Ishikawa (cell line): ENCODE measurements at regions not wholly inside any gene's neighbourhood (a gene's known extent, or its start where the extent isn't known, plus 50 kb on each side); places are given as distances from the start of the nearest gene placed in this dataset.

Source experiments
- CEBPB ChIP-seq: IDR thresholded peaks from 2 replicates; pipeline ENCODE4 v1.6.1; 2012
- CREB1 ChIP-seq: IDR thresholded peaks from 2 replicates; pipeline ENCODE4 v1.6.1; 2012; ENCODE audit warnings: low read depth
- EGR1 ChIP-seq: IDR thresholded peaks from 2 replicates; pipeline ENCODE4 v1.6.1; 2012
- EP300 ChIP-seq: IDR thresholded peaks from 2 replicates; pipeline ENCODE4 v1.6.1; 2012; ENCODE audit warnings: borderline replicate concordance
- FOXM1 ChIP-seq: IDR thresholded peaks from 2 replicates; pipeline ENCODE4 v1.6.1; 2012; ENCODE audit warnings: low read depth, borderline replicate concordance
- MAX ChIP-seq: IDR thresholded peaks from 2 replicates; pipeline ENCODE4 v1.6.1; 2012
- NFIC ChIP-seq: IDR thresholded peaks from 2 replicates; pipeline ENCODE4 v1.6.1; 2012
- RAD21 ChIP-seq: IDR thresholded peaks from 2 replicates; pipeline ENCODE4 v1.6.1; 2012; ENCODE audit warnings: low read depth
- TAF1 ChIP-seq: IDR thresholded peaks from 2 replicates; pipeline ENCODE4 v1.6.1; 2012; ENCODE audit warnings: low read depth, mild to moderate bottlenecking
- TCF12 ChIP-seq: IDR thresholded peaks from 2 replicates; pipeline ENCODE4 v1.6.1; 2012; ENCODE audit warnings: low read depth
- TEAD4 ChIP-seq: IDR thresholded peaks from 2 replicates; pipeline ENCODE4 v1.6.1; 2012
- USF1 ChIP-seq: IDR thresholded peaks from 2 replicates; pipeline ENCODE4 v1.6.1; 2012
- YY1 ChIP-seq: IDR thresholded peaks from 2 replicates; pipeline ENCODE4 v1.6.1; 2012; ENCODE audit warnings: low read depth
- ZBTB7A ChIP-seq: IDR thresholded peaks from 2 replicates; pipeline ENCODE4 v1.6.1; 2012; ENCODE audit warnings: low read depth
- TF ChIP-seq, protein P1 (sequence below): IDR thresholded peaks from 2 replicates; pipeline ENCODE4 v1.6.1; 2012; ENCODE audit warnings: low read depth, mild to moderate bottlenecking

DNA sequence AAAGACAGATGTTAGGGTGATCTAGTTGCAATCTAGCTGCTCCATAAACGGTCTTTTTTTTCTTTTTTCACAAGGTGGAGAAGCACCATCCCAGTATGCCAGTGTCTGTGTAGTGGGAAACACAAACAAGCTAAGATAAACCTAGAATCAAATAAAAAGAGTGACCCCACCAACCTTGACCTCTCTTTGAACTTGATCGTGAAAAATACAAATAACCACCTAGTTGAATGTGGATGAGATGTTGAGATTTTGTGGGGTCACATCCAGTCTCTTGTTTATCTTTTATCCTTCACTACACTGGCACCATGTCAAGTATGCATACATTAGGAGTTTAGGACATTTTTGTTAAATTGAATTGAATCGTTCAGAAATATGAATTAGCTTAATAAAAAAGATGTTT is 194.6 kb upstream of the EYA4 start:
- TF ChIP-seq FOXM1 (no peak), RAD21 (no peak), ZBTB7A (no peak), NFIC (no peak), MAX (no peak), USF1 (no peak), EGR1 (no peak)
- TF ChIP-seq, protein P1, sequence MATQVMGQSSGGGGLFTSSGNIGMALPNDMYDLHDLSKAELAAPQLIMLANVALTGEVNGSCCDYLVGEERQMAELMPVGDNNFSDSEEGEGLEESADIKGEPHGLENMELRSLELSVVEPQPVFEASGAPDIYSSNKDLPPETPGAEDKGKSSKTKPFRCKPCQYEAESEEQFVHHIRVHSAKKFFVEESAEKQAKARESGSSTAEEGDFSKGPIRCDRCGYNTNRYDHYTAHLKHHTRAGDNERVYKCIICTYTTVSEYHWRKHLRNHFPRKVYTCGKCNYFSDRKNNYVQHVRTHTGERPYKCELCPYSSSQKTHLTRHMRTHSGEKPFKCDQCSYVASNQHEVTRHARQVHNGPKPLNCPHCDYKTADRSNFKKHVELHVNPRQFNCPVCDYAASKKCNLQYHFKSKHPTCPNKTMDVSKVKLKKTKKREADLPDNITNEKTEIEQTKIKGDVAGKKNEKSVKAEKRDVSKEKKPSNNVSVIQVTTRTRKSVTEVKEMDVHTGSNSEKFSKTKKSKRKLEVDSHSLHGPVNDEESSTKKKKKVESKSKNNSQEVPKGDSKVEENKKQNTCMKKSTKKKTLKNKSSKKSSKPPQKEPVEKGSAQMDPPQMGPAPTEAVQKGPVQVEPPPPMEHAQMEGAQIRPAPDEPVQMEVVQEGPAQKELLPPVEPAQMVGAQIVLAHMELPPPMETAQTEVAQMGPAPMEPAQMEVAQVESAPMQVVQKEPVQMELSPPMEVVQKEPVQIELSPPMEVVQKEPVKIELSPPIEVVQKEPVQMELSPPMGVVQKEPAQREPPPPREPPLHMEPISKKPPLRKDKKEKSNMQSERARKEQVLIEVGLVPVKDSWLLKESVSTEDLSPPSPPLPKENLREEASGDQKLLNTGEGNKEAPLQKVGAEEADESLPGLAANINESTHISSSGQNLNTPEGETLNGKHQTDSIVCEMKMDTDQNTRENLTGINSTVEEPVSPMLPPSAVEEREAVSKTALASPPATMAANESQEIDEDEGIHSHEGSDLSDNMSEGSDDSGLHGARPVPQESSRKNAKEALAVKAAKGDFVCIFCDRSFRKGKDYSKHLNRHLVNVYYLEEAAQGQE, result no peak

- TF ChIP-seq CREB1, result no peak
- no peak for TF ChIP-seq NFIC
- TF ChIP-seq, protein P1, result no peak
- no peak for TF ChIP-seq EP300
- no peak for TF ChIP-seq RAD21
- no peak for TF ChIP-seq CEBPB
- no peak for TF ChIP-seq USF1
- no peak for TF ChIP-seq YY1
- TF ChIP-seq TCF12, result no peak
- TF ChIP-seq MAX, result no peak
- no peak for TF ChIP-seq FOXM1
- no peak for TF ChIP-seq TAF1
- TF ChIP-seq ZBTB7A, result no peak
- no peak for TF ChIP-seq EGR1
- no peak for TF ChIP-seq TEAD4
Observed at GRCh38 chr6:133047065-133047665, 194.0 kb upstream of the EYA4 start.

DNA sequence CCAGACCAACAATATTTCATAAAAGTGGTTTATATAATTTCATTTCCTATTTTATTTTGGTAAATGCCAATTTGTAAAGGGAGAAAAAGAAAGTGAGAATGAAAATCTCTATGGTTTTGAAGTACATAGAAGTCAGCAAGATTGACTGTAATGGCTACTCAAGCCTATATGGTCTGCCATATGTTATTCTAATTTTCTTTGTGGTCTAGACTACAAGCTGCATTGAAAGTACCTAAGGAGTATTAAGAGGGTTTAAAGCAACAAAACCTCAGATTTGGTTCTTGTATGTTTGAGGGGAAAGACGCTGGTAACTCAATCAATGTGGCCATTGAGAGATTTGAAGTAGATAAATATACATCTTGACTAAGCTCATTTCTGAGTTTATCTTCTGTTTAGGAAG is 193.5 kb upstream of the EYA4 start:
- no peak for TF ChIP-seq CEBPB
- TF ChIP-seq EGR1, result no peak
- no peak for TF ChIP-seq EP300
- TF ChIP-seq TEAD4, result no peak
- TF ChIP-seq FOXM1, result no peak
- TF ChIP-seq YY1, result no peak
- no peak for TF ChIP-seq NFIC
- TF ChIP-seq RAD21, result no peak
- no peak for TF ChIP-seq ZBTB7A
- no peak for TF ChIP-seq USF1
- TF ChIP-seq CREB1, result no peak
- TF ChIP-seq TCF12, result no peak
- TF ChIP-seq, protein P1, result no peak
- no peak for TF ChIP-seq MAX
- TF ChIP-seq TAF1, result no peak

DNA sequence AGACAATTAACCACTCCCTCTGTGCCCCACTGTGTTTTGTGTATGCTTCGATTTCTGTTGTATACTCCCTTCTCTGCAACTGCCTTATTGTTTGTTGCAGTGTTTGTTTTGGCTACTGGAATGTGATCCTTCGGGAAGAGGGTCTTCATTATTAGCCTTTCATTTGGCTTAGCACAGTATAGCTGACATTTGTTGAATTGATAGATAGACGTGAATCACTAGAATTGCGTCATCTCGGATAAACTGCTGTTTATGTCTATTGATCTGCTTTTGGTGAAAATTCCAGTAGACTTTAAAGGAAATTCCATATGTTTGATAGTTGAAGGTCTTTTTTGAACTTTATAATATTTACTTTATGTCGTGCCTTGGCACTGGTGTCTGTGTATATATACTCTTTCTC is 189.9 kb upstream of the EYA4 start:
- TF ChIP-seq FOXM1 (no peak), TAF1 (no peak), YY1 (no peak), TCF12 (no peak)
